Spleen (tissue), 11 donors: ENCODE measurements at regions not wholly inside any gene's neighbourhood (a gene's known extent, or its start where the extent isn't known, plus 50 kb on each side); places are given as distances from the start of the nearest gene placed in this dataset.

Experiments used
- DNase-seq: peaks from one replicate; pipeline ENCODE4 v3.0.0-alpha.2; 2020
- H3K27ac ChIP-seq, 8 donors: fragments of 200-600 bp; sonication (generic) in 7 of 8; 1 replicate in 4 of 8; 2 replicates in 4 of 8; pipeline versions ENCODE4 v1.5.0 to v1.8.0; 2016 to 2021; ENCODE audit warnings: inconsistent platforms in 4 of 8, mild to moderate bottlenecking in 4 of 8, moderate library complexity in 1 of 8
- H3K27me3 ChIP-seq, 7 donors: fragments of 200-600 bp; sonication (generic) in 6 of 7; replicated peaks in 1 of 7; 1 replicate in 4 of 7; 2 replicates in 3 of 7; pipeline versions ENCODE4 v1.5.0 to v1.8.0; 2016 to 2021; ENCODE audit warnings: inconsistent platforms in 3 of 7, mild to moderate bottlenecking in 1 of 7
- H3K36me3 ChIP-seq, 6 donors: fragments of 200-600 bp; sonication (generic) in 5 of 6; 1 replicate in 4 of 6; 2 replicates in 2 of 6; pipeline versions ENCODE4 v1.5.0 to v1.8.0; 2016 to 2021; ENCODE audit warnings: inconsistent platforms in 2 of 6
- H3K4me1 ChIP-seq, 6 donors: fragments of 200-600 bp; sonication (generic) in 5 of 6; 1 replicate in 3 of 6; 2 replicates in 3 of 6; pipeline versions ENCODE4 v1.5.0 to v1.8.0; 2016 to 2021; ENCODE audit warnings: inconsistent platforms in 3 of 6
- H3K4me3 ChIP-seq, 8 donors: fragments of 200-600 bp; sonication (generic) in 7 of 8; 1 replicate in 4 of 8; 2 replicates in 4 of 8; pipeline versions ENCODE4 v1.5.0 to v1.8.0; 2016 to 2021; ENCODE audit warnings: inconsistent platforms in 4 of 8, mild to moderate bottlenecking in 4 of 8, moderate library complexity in 2 of 8
- H3K9me3 ChIP-seq, 8 donors: fragments of 200-600 bp; sonication (generic) in 7 of 8; 1 replicate in 4 of 8; 2 replicates in 4 of 8; pipeline versions ENCODE4 v1.5.0 to v1.8.0; 2016 to 2021; ENCODE audit warnings: inconsistent platforms in 4 of 8
- CTCF ChIP-seq, 11 experiments: fragments of 200-600 bp in 7 of 11; fragments of 450-650 bp in 4 of 11; sonication (generic) in 4 of 11; IDR thresholded peaks in 8 of 11; conservative IDR thresholded peaks in 3 of 11; 1 replicate in 7 of 11; 2 replicates in 4 of 11; pipeline versions ENCODE4 v1.4.0 to v1.8.0; 2016 to 2021; ENCODE audit warnings: antibody characterized with exemption in 11 of 11, inconsistent platforms in 4 of 11, mild to moderate bottlenecking in 1 of 11
- POLR2A ChIP-seq, 3 donors: fragments of 450-650 bp; IDR thresholded peaks; one replicate each; pipeline ENCODE4 v1.5.1; 2017; ENCODE audit warnings: antibody characterized with exemption in 3 of 3, mild to moderate bottlenecking in 1 of 3
- POLR2AphosphoS5 ChIP-seq, 3 donors: sonication (generic); formaldehyde crosslinking; IDR thresholded peaks; one replicate each; pipeline ENCODE4 v1.5.1; 2017; ENCODE audit warnings: antibody characterized with exemption in 3 of 3
- WGBS, 5 donors: extraction: QIAGEN DNeasy Blood & Tissue Kit in 3 of 5; methylation state at CpG; one replicate each; pipeline versions ENCODE4 v1.1.5 to v1.1.7; 2013 to 2018; 5-methylcytosine and 5-hydroxymethylcytosine counted together
- intact Hi-C: fragments of 100-400 bp; cut with DNase I; formaldehyde crosslinking; loops from one replicate; pipeline ENCODE4 v1.15.0; 2023; ENCODE audit warnings: low total_unique reads
- donor health status: healthy with polysubstance abuse.
- donor health status: DM: no; HTN: no; CAD: no; lungs with moderate emphysema.
- donor health status: DM: no; HTN: no; CAD: no.
- donor health status: Bipolar disorder and iron deficiency.
- donor health status: healthy.
- donor health status: DM: no; HTN: no; CAD: no.
- donor health status: DM: yes; HTN: yes; CAD: no.

- no peaks in the 10 kb centered on the region for H3K27me3 ChIP-seq
- WGBS, 5 donors = 84 to 94% (median 86%) methylated on average over 2 of the region's 2 CpGs
- no peaks in the 10 kb centered on the region for H3K36me3 ChIP-seq
- no peaks in the 10 kb centered on the region for H3K4me1 ChIP-seq
- no peak overlapping the region for H3K27ac ChIP-seq
- H3K4me3 ChIP-seq = no peak overlapping the region
- no peak for DNase-seq
- intact Hi-C loops = no loop called here
- H3K9me3 ChIP-seq = no peaks in the 10 kb centered on the region
- TF ChIP-seq POLR2A (IDR thresholded peaks at IDR 0.05) = no peak
Measured at GRCh38 chr6:100144991-100145390, 151.0 kb upstream of the MCHR2 start.

- Histone ChIP-seq H3K9me3 (no peaks in the 10 kb centered on the region), H3K36me3 (no peaks in the 10 kb centered on the region), H3K4me1 (no peaks in the 10 kb centered on the region), H3K27me3 (no peaks in the 10 kb centered on the region), H3K27ac (no peak overlapping the region), H3K4me3 (no peak overlapping the region)
- DNase-seq = no peak
- 76 to 85% (median 79%) methylated on average over 4 of the region's 4 CpGs for WGBS, 5 donors
- TF ChIP-seq CTCF (IDR thresholded peaks at IDR 0.05 in 8 of 11, conservative IDR thresholded peaks at IDR 0.05 in 3 of 11) = no peak
- TF ChIP-seq POLR2AphosphoS5 (IDR thresholded peaks at IDR 0.05) = no peak
- no peak for TF ChIP-seq POLR2A (IDR thresholded peaks at IDR 0.05)
- intact Hi-C loops = no loop called here
Measured at GRCh38 chr6:100138346-100139022, 144.5 kb upstream of the MCHR2 start.

GRCh38 chr6:100137759-100138158 lies 143.7 kb upstream of the MCHR2 start:
- no peaks in the 10 kb centered on the region for H3K27me3 ChIP-seq
- WGBS, 5 donors = 80 to 93% (median 85%) methylated on average over 2 of the region's 2 CpGs
- no peaks in the 10 kb centered on the region for H3K36me3 ChIP-seq
- no peaks in the 10 kb centered on the region for H3K4me1 ChIP-seq
- DNase-seq = no peak
- H3K9me3 ChIP-seq = no peaks in the 10 kb centered on the region
- no peak overlapping the region for H3K4me3 ChIP-seq
- intact Hi-C loops = no loop called here
- no peak for TF ChIP-seq POLR2A (IDR thresholded peaks at IDR 0.05)
- no peak for TF ChIP-seq POLR2AphosphoS5 (IDR thresholded peaks at IDR 0.05)
- TF ChIP-seq CTCF (IDR thresholded peaks at IDR 0.05 in 8 of 11, conservative IDR thresholded peaks at IDR 0.05 in 3 of 11) = no peak
- H3K27ac ChIP-seq = no peak overlapping the region

- no peaks in the 10 kb centered on the region for H3K4me1 ChIP-seq
- DNase-seq = no peak
- H3K9me3 ChIP-seq = peaks cover 0 to 7% (median 6%) of the 10 kb centered on the region in 8 donors
- TF ChIP-seq POLR2A (IDR thresholded peaks at IDR 0.05) = no peak
- WGBS, 5 donors = 89 to 96% (median 93%) methylated on average over 8 of the region's 8 CpGs
- no peak overlapping the region for H3K27ac ChIP-seq
- no peak overlapping the region for H3K4me3 ChIP-seq
- H3K36me3 ChIP-seq = no peaks in the 10 kb centered on the region
- intact Hi-C loops = no loop called here
- no peaks in the 10 kb centered on the region for H3K27me3 ChIP-seq
Measured at GRCh38 chr6:100136590-100136989, 142.6 kb upstream of the MCHR2 start.

GRCh38 chr6:100135977-100136376 lies 142.0 kb upstream of the MCHR2 start:
- no peaks in the 10 kb centered on the region for H3K4me1 ChIP-seq
- H3K4me3 ChIP-seq = no peak overlapping the region
- TF ChIP-seq CTCF (IDR thresholded peaks at IDR 0.05 in 8 of 11, conservative IDR thresholded peaks at IDR 0.05 in 3 of 11) = no peak
- 91 to 96% (median 94%) methylated on average over 21 of the region's 21 CpGs for WGBS, 5 donors
- H3K27ac ChIP-seq = no peak overlapping the region
- no peak for DNase-seq
- H3K36me3 ChIP-seq = no peaks in the 10 kb centered on the region
- H3K27me3 ChIP-seq = no peaks in the 10 kb centered on the region
- H3K9me3 ChIP-seq = peaks cover 0 to 13% (median 11%) of the 10 kb centered on the region in 8 donors
- intact Hi-C loops = no loop called here
